HEK293T (cell line): ENCODE measurements at regions not wholly inside any gene's neighbourhood (a gene's known extent, or its start where the extent isn't known, plus 50 kb on each side); places are given as distances from the start of the nearest gene placed in this dataset.
"Not testable (repeated sequence)": the region's sequence is repeated elsewhere in the genome, so short reads cannot be mapped to it uniquely, and the experiment has no call there.

Experiments used
- BHLHE40 ChIP-seq: fragments of 450-650 bp; IDR thresholded peaks from 2 replicates; pipeline ENCODE4 v1.6.1; 2016; ENCODE audit warnings: mild to moderate bottlenecking, moderate library complexity, borderline replicate concordance
- ELF4 ChIP-seq: fragments of 450-650 bp; IDR thresholded peaks from 2 replicates; pipeline ENCODE4 v1.6.1; 2017; ENCODE audit warnings: antibody characterized with exemption
- FOXA1 ChIP-seq: fragments of 450-650 bp; IDR thresholded peaks from 2 replicates; pipeline ENCODE4 v1.6.1; 2016; ENCODE audit warnings: mild to moderate bottlenecking
- FOXM1 ChIP-seq: fragments of 450-650 bp; IDR thresholded peaks from 2 replicates; pipeline ENCODE4 v1.6.1; 2017; ENCODE audit warnings: mild to moderate bottlenecking, borderline replicate concordance
- NFRKB ChIP-seq: fragments of 450-650 bp; IDR thresholded peaks from 2 replicates; pipeline ENCODE4 v1.6.1; 2016; ENCODE audit warnings: mild to moderate bottlenecking, moderate library complexity
- SP1 ChIP-seq: fragments of 450-650 bp; IDR thresholded peaks from 2 replicates; pipeline ENCODE4 v1.6.1; 2017
- SUZ12 ChIP-seq: fragments of 450-650 bp; IDR thresholded peaks from 2 replicates; pipeline ENCODE4 v1.6.1; 2016; ENCODE audit warnings: mild to moderate bottlenecking
- TARDBP ChIP-seq: fragments of 450-650 bp; IDR thresholded peaks from 2 replicates; pipeline ENCODE4 v1.6.1; 2016
- ZNF384 ChIP-seq: fragments of 450-650 bp; IDR thresholded peaks from 2 replicates; pipeline ENCODE4 v1.6.1; 2016

GRCh38 chr14:36411951-36412350 is 91.5 kb upstream of the MBIP start:
- not testable (repeated sequence) for TF ChIP-seq ELF4, FOXM1, NFRKB, FOXA1, SP1, BHLHE40, SUZ12, ZNF384, TARDBP
